ENCODE measurements at regions not wholly inside any gene's neighbourhood (a gene's known extent, or its start where the extent isn't known, plus 50 kb on each side); places are given as distances from the start of the nearest gene placed in this dataset.

DNA sequence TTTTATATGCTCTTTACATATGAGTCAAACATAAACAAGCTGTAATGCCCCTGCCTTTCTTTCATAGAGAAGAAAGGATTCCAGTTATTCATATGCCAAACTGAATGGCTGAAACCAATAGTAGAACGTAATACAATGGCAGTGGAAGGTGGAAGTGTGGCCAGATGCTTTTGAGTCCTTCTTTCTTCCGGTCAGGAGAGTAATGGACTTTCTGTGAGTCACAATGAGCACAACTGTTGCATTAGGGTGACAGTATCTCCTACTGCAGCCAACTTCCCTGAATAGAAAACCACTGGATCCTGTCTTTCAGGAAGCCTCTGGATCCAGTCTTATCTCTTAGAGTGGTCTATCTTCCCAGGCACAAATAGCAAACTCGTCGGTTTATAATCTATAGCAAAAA is 855.2 kb downstream of the MAT2B start:
- no peak for DNase-seq (ENCODE audit: extremely low spot score)
- WGBS, result 80% methylated on average over 4 of the region's 4 CpGs
- Histone ChIP-seq H3K4me1 (ENCODE audit: insufficient read depth) (no peaks in the 10 kb centered on the region), H3K36me3 (ENCODE audit: insufficient read depth) (no peaks in the 10 kb centered on the region), H3K27ac (ENCODE audit: low read depth) (no peak overlapping the region), H3K4me3 (ENCODE audit: low read depth, low read length) (no peak overlapping the region)

DNA sequence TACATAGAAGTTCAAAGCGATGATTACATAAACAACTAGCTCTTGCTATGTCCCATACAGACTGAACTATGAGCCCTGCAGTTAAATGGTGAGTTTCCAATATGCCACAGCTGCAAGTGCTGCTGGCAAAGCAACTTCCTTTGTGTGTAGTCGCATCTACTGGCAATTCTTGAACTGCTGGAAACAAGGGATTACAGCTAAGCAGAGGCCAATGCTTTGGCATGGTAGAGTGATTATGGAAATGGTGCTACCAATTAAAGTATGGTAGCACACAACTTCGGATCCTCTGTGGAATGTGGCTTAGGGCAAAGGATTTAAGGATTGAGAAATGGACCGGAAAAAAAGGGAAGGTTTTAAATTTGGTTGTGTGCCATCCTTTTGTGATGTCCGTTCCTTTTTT is 856.6 kb downstream of the MAT2B start:
- no peak overlapping the region for H3K27ac ChIP-seq (ENCODE audit: low read depth)
- no peaks in the 10 kb centered on the region for H3K4me1 ChIP-seq (ENCODE audit: insufficient read depth)
- 77% methylated on average over 5 of the region's 5 CpGs for WGBS
- DNase-seq (ENCODE audit: extremely low spot score), result no peak
- H3K4me3 ChIP-seq (ENCODE audit: low read depth, low read length), result no peak overlapping the region
- H3K36me3 ChIP-seq (ENCODE audit: insufficient read depth), result no peaks in the 10 kb centered on the region

DNA sequence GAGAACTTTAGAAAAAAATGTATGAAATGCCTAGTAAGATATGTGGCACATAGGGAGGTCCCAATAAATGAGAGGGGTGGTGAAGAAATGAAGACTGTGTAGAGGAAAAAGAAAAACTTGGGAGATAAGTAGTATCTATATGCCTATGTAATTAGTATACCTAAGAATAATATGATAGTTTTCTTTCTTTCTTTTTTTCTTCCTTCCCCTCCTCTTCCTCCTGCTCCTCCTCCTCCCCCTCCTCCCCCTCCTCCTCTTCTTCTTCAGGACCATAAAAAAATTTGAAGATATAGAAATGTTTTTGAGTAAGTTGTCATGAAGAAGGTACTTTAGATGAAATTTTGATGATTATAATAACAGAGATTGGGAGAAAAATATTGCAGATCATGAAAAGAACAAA is 857.4 kb downstream of the MAT2B start:
- DNase-seq (ENCODE audit: extremely low spot score), result no peak
- H3K27ac ChIP-seq (ENCODE audit: low read depth), result no peak overlapping the region
- no peaks in the 10 kb centered on the region for H3K4me1 ChIP-seq (ENCODE audit: insufficient read depth)
- no peak overlapping the region for H3K4me3 ChIP-seq (ENCODE audit: low read depth, low read length)
- no peaks in the 10 kb centered on the region for H3K36me3 ChIP-seq (ENCODE audit: insufficient read depth)

DNA sequence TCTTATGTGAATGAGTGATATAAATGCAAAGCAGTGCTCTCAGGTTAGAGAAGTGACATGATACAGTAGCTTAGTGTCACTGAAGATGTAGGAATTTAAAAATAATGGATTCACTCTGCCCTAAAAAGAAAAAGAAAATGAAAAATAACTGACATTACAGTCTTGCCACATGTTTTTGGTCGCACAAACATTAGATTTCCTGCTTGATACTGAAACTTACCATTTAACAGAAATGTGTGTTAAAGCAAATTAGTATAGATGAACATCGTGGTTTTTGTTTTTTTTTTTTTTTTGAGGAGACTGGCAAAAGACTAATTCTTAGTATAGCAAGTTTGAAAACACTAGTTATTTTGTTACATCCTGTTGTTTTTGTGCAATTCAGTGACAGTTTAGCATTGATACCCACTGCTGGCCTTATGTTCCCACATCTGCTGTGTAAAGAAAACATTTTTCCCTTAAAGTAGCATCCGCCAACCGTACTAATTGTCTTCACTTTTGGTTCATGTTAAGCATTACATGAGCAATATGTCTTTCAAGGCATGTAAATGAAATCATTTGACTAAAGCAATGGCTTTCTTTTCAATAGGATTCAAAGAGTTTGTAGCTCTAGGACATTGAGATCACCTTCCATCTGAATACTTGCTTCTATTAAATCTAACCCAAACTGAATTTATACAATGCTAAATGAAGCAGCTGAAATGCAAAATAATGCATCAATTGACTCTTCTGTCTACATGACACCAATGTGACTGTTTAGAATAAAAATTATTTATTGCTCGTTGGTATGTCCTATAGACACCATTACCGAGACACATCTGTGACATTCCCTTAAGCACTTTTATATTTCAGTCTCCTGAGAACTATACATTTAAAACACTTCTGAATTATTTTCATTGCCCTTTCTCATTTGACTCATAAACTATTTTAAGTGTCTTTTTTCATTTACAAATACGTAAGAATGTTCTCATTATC is 859.1 kb downstream of the MAT2B start:
- H3K4me1 ChIP-seq (ENCODE audit: insufficient read depth), result no peaks in the 10 kb centered on the region
- WGBS, result 85% methylated on average over 7 of the region's 7 CpGs
- H3K27ac ChIP-seq (ENCODE audit: low read depth), result no peak overlapping the region
- H3K36me3 ChIP-seq (ENCODE audit: insufficient read depth), result no peaks in the 10 kb centered on the region
- H3K4me3 ChIP-seq (ENCODE audit: low read depth, low read length), result no peak overlapping the region
- DNase-seq (ENCODE audit: extremely low spot score), result no peak

DNA sequence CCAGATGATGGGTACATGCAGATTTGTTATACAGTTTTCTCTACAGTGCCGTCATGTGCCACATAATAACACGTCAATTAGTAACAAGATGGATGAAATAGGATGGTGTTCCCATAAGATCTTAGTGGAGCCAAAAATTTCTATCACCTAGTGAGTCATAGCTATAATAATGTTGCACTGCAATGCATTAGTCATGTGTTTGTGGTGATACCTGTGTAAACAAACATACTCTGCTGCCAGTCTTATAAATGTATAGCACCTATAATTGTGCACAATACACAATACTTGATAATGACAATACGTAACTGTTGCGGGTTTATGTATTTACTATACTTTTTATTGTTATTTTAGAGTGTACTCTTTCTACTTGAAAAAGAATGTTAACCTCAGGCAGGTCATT is 865.4 kb downstream of the MAT2B start:
- no peak overlapping the region for H3K27ac ChIP-seq (ENCODE audit: low read depth)
- WGBS, result 91% methylated on average over 4 of the region's 4 CpGs
- DNase-seq (ENCODE audit: extremely low spot score), result no peak
- H3K36me3 ChIP-seq (ENCODE audit: insufficient read depth), result no peaks in the 10 kb centered on the region
- H3K4me1 ChIP-seq (ENCODE audit: insufficient read depth), result no peaks in the 10 kb centered on the region
- H3K4me3 ChIP-seq (ENCODE audit: low read depth, low read length), result no peak overlapping the region

DNA sequence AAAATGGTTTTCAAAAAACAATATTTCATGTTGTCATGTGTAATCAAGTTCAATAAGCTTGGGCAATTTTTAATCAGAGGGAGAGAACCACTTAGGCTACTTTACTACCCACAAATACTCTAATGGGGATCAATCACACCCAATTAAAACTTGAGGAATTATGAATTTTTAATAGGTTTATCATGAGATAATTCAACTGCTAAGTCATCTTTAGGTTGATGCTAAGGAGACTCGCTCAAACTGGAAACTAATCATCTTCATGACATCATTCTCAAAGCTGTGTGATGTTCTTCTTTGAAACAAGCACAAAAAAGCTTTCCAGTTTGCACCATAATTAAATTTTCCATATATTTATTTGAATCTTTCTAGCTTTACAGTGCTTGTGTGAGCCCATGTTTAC is 867.5 kb downstream of the MAT2B start:
- no peak for DNase-seq (ENCODE audit: extremely low spot score)
- WGBS, result 75% methylated on average over 1 of the region's 1 CpG
- H3K4me3 ChIP-seq (ENCODE audit: low read depth, low read length), result no peak overlapping the region
- no peak overlapping the region for H3K27ac ChIP-seq (ENCODE audit: low read depth)
- H3K36me3 ChIP-seq (ENCODE audit: insufficient read depth), result no peaks in the 10 kb centered on the region
- H3K4me1 ChIP-seq (ENCODE audit: insufficient read depth), result no peaks in the 10 kb centered on the region

DNA sequence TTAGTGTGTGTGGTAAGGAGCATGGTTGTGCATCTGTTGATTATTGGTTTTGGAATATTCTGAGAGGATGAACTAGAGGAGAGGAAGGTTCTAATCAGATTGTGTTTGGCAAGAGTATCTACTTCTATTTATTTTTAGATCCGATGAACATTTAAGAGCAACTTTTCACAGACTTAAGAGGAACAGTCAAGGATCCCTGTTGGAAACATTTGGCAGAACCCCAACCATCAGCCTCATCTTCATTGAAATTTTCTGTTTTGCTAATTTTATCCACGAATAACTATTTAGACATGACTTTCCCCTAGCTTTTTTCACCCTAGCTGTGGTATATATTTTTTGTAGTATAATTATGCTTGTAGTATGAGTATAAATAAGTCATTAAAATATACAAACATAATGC is 868.5 kb downstream of the MAT2B start:
- no peak for DNase-seq (ENCODE audit: extremely low spot score)
- Histone ChIP-seq H3K36me3 (ENCODE audit: insufficient read depth) (no peaks in the 10 kb centered on the region), H3K27ac (ENCODE audit: low read depth) (no peak overlapping the region), H3K4me1 (ENCODE audit: insufficient read depth) (no peaks in the 10 kb centered on the region), H3K4me3 (ENCODE audit: low read depth, low read length) (no peak overlapping the region)
- WGBS, result 43% methylated on average over 2 of the region's 2 CpGs

DNA sequence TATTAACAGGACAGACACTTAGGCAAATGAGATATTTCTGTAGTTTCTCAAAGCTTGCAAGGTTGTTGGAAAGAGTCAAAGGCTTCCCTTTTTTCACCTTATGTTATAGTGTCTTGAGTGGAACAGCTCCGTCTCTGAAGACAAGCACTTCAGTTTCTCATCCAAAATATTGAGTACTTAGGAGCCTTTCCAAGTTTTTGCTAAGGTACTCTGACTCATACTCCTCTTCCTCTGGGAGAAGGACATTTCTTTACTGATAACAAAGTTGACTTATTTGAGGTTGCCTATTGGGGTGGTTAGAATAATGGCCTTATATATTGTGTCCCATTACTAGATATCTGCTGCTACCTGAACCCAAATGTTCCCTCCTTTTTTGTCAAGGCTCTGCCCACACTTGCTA is 869.6 kb downstream of the MAT2B start:
- 80% methylated on average over 1 of the region's 1 CpG for WGBS
- no peaks in the 10 kb centered on the region for H3K36me3 ChIP-seq (ENCODE audit: insufficient read depth)
- no peak for DNase-seq (ENCODE audit: extremely low spot score)
- no peaks in the 10 kb centered on the region for H3K4me1 ChIP-seq (ENCODE audit: insufficient read depth)
- H3K27ac ChIP-seq (ENCODE audit: low read depth), result no peak overlapping the region
- no peak overlapping the region for H3K4me3 ChIP-seq (ENCODE audit: low read depth, low read length)

DNA sequence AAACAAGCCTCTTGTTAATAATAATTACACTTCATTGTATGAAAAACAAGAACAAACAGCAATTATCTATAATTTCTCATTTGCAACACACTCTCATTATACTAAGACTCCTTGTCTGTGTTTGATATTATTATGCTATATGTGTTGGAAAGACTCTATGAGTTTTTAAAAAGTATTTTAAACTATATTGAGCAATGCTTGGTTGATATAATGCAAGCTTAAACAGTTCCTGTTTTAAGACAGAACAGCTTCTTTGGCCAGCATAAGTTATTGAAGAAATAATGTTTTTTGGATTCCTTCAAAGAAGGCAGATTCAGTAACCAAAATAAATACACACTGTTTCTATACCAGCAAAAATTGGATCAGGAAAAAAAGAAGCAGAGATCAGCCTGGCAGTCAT is 871.4 kb downstream of the MAT2B start:
- no peak overlapping the region for H3K27ac ChIP-seq (ENCODE audit: low read depth)
- H3K4me3 ChIP-seq (ENCODE audit: low read depth, low read length), result no peak overlapping the region
- no peaks in the 10 kb centered on the region for H3K36me3 ChIP-seq (ENCODE audit: insufficient read depth)
- DNase-seq (ENCODE audit: extremely low spot score), result no peak
- no peaks in the 10 kb centered on the region for H3K4me1 ChIP-seq (ENCODE audit: insufficient read depth)

DNA sequence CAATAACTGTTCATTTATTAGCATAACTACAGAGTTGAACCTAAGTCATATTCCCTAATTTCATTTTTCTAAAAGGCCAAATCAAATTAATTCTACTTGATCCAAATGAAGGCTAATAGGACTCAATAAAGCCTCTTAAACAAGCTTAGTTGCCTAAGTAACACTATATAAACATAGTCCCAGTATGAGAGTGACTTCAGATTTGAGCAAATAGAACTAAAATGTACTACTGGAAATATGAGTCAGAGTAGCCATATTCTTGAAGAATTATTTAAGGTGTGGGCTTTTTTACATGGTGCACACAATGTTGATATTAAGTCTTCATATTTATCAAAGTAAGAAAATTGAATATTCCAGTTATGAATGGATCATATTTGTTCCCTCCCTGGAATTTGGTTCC is 872.3 kb downstream of the MAT2B start:
- DNase-seq (ENCODE audit: extremely low spot score), result no peak
- no peaks in the 10 kb centered on the region for H3K4me1 ChIP-seq (ENCODE audit: insufficient read depth)

DNA sequence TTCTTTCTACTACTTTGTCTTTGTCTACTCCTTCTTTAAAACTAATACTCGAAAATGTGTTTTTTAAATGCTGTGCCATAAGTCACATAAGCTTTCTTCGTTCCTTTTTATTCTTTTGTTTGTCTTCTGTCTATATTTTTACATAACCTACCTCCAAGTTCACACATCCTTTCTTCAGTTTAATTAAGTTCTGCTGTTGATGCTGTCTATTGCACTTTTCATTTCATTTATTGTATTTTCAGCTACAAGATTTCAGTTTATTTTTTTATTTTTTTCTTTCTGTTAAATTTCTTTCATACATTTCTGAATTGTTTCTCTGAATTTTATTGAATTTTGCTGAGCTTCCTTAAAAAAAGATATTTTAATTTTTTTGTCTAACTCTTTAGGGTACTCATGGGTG is 878.2 kb downstream of the MAT2B start:
- WGBS, result 56% methylated on average over 2 of the region's 2 CpGs
- H3K27ac ChIP-seq (ENCODE audit: low read depth), result no peak overlapping the region
- no peak overlapping the region for H3K4me3 ChIP-seq (ENCODE audit: low read depth, low read length)
- H3K36me3 ChIP-seq (ENCODE audit: insufficient read depth), result no peaks in the 10 kb centered on the region
- H3K4me1 ChIP-seq (ENCODE audit: insufficient read depth), result no peaks in the 10 kb centered on the region
- DNase-seq (ENCODE audit: extremely low spot score), result no peak

More for the DNA sequence above, 872.3 kb downstream of the MAT2B start:
- H3K36me3 ChIP-seq (ENCODE audit: insufficient read depth), result no peaks in the 10 kb centered on the region
- no peak overlapping the region for H3K27ac ChIP-seq (ENCODE audit: low read depth)
- H3K4me3 ChIP-seq (ENCODE audit: low read depth, low read length), result no peak overlapping the region

DNA sequence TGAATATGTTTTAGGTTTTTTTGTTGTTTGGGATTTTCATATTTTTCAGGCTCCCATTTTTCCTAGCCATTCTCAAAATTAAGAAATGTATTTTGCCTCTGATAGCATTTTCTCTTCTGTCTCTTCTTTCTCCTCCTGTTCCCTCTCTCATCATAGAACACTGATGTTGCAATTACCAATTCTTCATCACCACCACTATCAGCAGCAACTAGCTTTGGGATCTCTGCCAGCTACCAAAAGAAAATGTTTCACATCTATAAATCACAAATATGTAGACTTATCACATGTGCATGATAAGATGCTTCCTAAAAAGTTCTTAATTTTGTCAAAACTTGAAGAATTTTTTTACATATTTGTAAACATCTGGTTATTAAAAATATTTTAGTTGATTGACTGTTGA is 887.1 kb downstream of the MAT2B start:
- Histone ChIP-seq H3K36me3 (ENCODE audit: insufficient read depth) (no peaks in the 10 kb centered on the region), H3K4me1 (ENCODE audit: insufficient read depth) (no peaks in the 10 kb centered on the region), H3K27ac (ENCODE audit: low read depth) (no peak overlapping the region), H3K4me3 (ENCODE audit: low read depth, low read length) (no peak overlapping the region)
- DNase-seq (ENCODE audit: extremely low spot score), result no peak

DNA sequence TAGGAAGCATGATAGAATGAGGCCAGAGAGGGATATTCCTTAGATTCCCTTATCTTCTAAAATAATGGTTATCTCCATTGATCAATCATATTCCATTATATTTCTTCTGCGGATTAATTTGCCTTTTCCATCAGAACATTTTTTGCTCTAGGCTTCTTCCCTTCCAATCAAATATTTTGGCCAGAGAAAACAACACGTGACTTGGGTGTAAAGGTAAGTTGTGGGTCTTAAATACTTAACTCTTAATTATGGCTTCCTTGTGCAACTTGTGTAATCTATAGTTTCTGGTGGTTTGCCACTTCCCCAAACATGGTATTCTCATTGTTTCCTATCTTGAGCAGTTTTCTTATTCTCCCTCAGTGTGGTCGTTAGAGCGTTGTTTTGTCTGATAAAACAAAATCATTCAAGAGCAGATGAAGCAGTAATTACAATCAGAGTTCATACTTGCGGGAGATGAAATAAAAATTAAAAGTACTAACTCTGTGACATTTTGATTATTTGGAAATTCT is 889.3 kb downstream of the MAT2B start:
- H3K36me3 ChIP-seq (ENCODE audit: insufficient read depth), result no peaks in the 10 kb centered on the region
- no peak overlapping the region for H3K27ac ChIP-seq (ENCODE audit: low read depth)
- no peak for DNase-seq (ENCODE audit: extremely low spot score)
- no peaks in the 10 kb centered on the region for H3K4me1 ChIP-seq (ENCODE audit: insufficient read depth)
- H3K4me3 ChIP-seq (ENCODE audit: low read depth, low read length), result no peak overlapping the region
- 80% methylated on average over 5 of the region's 5 CpGs for WGBS

DNA sequence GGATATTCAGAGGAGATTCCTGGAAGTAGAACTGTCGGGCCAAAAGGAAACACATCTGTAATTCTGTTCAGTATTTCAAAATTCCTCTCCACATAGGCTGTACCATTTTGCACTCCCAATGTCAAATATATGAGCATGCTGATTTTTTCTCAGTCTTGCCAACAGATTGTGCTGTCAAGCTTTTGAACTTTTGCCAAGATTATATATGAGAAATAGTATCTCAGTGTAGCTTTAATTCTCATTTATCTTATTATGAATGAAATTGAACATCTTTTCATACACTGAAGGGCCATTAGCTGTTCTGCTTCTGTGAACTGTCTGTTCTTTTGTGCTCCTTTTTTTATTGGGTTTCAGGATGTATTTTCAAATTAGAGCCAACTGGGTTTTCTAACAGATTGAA is 907.1 kb downstream of the MAT2B start:
- Histone ChIP-seq H3K4me3 (ENCODE audit: low read depth, low read length) (no peak overlapping the region), H3K27ac (ENCODE audit: low read depth) (no peak overlapping the region), H3K4me1 (ENCODE audit: insufficient read depth) (no peaks in the 10 kb centered on the region), H3K36me3 (ENCODE audit: insufficient read depth) (no peaks in the 10 kb centered on the region)
- no peak for DNase-seq (ENCODE audit: extremely low spot score)
- 75% methylated on average over 1 of the region's 1 CpG for WGBS
